ENCODE measurements at regions not wholly inside any gene's neighbourhood (a gene's known extent, or its start where the extent isn't known, plus 50 kb on each side); places are given as distances from the start of the nearest gene placed in this dataset.

- intact Hi-C loops (cut with micrococcal nuclease) = no loop called here
- no peak for DNase-seq
- Histone ChIP-seq H3K27me3 (ENCODE audit: insufficient read depth, low read length) (no peaks in the 10 kb centered on the region), H3K4me1 (ENCODE audit: insufficient read depth, low read length) (no peaks in the 10 kb centered on the region), H3K4me3 (ENCODE audit: low read length in 2 of 2) (no peak overlapping the region), H3K27ac (ENCODE audit: low read depth, low read length) (no peak overlapping the region), H3K9me3 (ENCODE audit: control insufficient read depth in 1 of 2, low read length in 2 of 2) (no peaks in the 10 kb centered on the region), H3K36me3 (ENCODE audit: insufficient read depth, low read length) (no peaks in the 10 kb centered on the region)
- Mint-ChIP-seq H3K4me3 (no peak overlapping the region), H3K27ac (no peak overlapping the region), H3K36me3 (no peaks in the 10 kb centered on the region), H3K4me1 (no peaks in the 10 kb centered on the region), H3K9me3 (peaks cover 0 to 4% (median 0%) of the 10 kb centered on the region in 8 donors), H3K27me3 (peaks cover 6 to 8% of the 10 kb centered on the region in 2 donors)
- ChIA-PET POLR2A (ENCODE audit: partially characterized antibody) (no interaction called here), CTCF (ENCODE audit: partially characterized antibody) (no interaction called here)
Measured at GRCh38 chr2:224180810-224181209, 141.7 kb upstream of the SERPINE2 start.

- Mint-ChIP-seq H3K9me3 (peaks cover 0 to 3% (median 0%) of the 10 kb centered on the region in 8 donors), H3K4me3 (no peak overlapping the region), H3K27ac (no peak overlapping the region), H3K27me3 (peaks cover 11 to 16% of the 10 kb centered on the region in 2 donors), H3K36me3 (no peaks in the 10 kb centered on the region), H3K4me1 (no peaks in the 10 kb centered on the region)
- ChIA-PET POLR2A (ENCODE audit: partially characterized antibody) (no interaction called here), CTCF (ENCODE audit: partially characterized antibody) (no interaction called here)
- Histone ChIP-seq H3K4me3 (ENCODE audit: low read length in 2 of 2) (no peak overlapping the region), H3K27ac (ENCODE audit: low read depth, low read length) (no peak overlapping the region), H3K9me3 (ENCODE audit: control insufficient read depth in 1 of 2, low read length in 2 of 2) (no peaks in the 10 kb centered on the region), H3K27me3 (ENCODE audit: insufficient read depth, low read length) (no peaks in the 10 kb centered on the region), H3K36me3 (ENCODE audit: insufficient read depth, low read length) (no peaks in the 10 kb centered on the region), H3K4me1 (ENCODE audit: insufficient read depth, low read length) (no peaks in the 10 kb centered on the region)
- DNase-seq = no peak
- intact Hi-C loops (cut with micrococcal nuclease) = no loop called here
Measured at GRCh38 chr2:224178056-224178455, 139.0 kb upstream of the SERPINE2 start.

- intact Hi-C loops (cut with micrococcal nuclease) = no loop called here
- Histone ChIP-seq H3K27me3 (ENCODE audit: insufficient read depth, low read length) (no peaks in the 10 kb centered on the region), H3K4me3 (ENCODE audit: low read length in 2 of 2) (no peak overlapping the region), H3K9me3 (ENCODE audit: control insufficient read depth in 1 of 2, low read length in 2 of 2) (no peaks in the 10 kb centered on the region), H3K4me1 (ENCODE audit: insufficient read depth, low read length) (no peaks in the 10 kb centered on the region), H3K27ac (ENCODE audit: low read depth, low read length) (no peak overlapping the region), H3K36me3 (ENCODE audit: insufficient read depth, low read length) (no peaks in the 10 kb centered on the region)
- CTCF ChIA-PET (ENCODE audit: partially characterized antibody) = no interaction called here
- POLR2A ChIA-PET (ENCODE audit: partially characterized antibody) = no interaction called here
- Mint-ChIP-seq H3K9me3 (peaks cover 0 to 3% (median 0%) of the 10 kb centered on the region in 8 donors), H3K27ac (no peak overlapping the region), H3K4me1 (no peaks in the 10 kb centered on the region), H3K27me3 (peaks cover 6 to 18% of the 10 kb centered on the region in 2 donors), H3K4me3 (no peak overlapping the region), H3K36me3 (no peaks in the 10 kb centered on the region)
- DNase-seq = no peak
Measured at GRCh38 chr2:224175538-224175937, 136.5 kb upstream of the SERPINE2 start.

GRCh38 chr2:224174990-224175389, 135.9 kb upstream of the SERPINE2 start:
- Mint-ChIP-seq H3K9me3 (no peaks in the 10 kb centered on the region), H3K27ac (no peak overlapping the region), H3K4me1 (no peaks in the 10 kb centered on the region), H3K36me3 (no peaks in the 10 kb centered on the region), H3K4me3 (no peak overlapping the region), H3K27me3 (peaks cover 4 to 16% of the 10 kb centered on the region in 2 donors)
- DNase-seq = no peak
- CTCF ChIA-PET (ENCODE audit: partially characterized antibody) = no interaction called here
- intact Hi-C loops (cut with micrococcal nuclease) = no loop called here
- Histone ChIP-seq H3K4me3 (ENCODE audit: low read length in 2 of 2) (no peak overlapping the region), H3K27ac (ENCODE audit: low read depth, low read length) (no peak overlapping the region), H3K27me3 (ENCODE audit: insufficient read depth, low read length) (no peaks in the 10 kb centered on the region), H3K9me3 (ENCODE audit: control insufficient read depth in 1 of 2, low read length in 2 of 2) (no peaks in the 10 kb centered on the region), H3K4me1 (ENCODE audit: insufficient read depth, low read length) (no peaks in the 10 kb centered on the region), H3K36me3 (ENCODE audit: insufficient read depth, low read length) (no peaks in the 10 kb centered on the region)
- POLR2A ChIA-PET (ENCODE audit: partially characterized antibody) = no interaction called here

GRCh38 chr2:224174521-224174920, 135.4 kb upstream of the SERPINE2 start:
- Mint-ChIP-seq H3K27me3 (peaks cover 4 to 15% of the 10 kb centered on the region in 2 donors), H3K4me1 (no peaks in the 10 kb centered on the region), H3K9me3 (peaks cover 0 to 2% (median 0%) of the 10 kb centered on the region in 8 donors), H3K4me3 (no peak overlapping the region), H3K36me3 (no peaks in the 10 kb centered on the region), H3K27ac (no peak overlapping the region)
- POLR2A ChIA-PET (ENCODE audit: partially characterized antibody) = no interaction called here
- intact Hi-C loops (cut with micrococcal nuclease) = no loop called here
- no peak overlapping the region for H3K4me3 ChIP-seq (ENCODE audit: low read length in 2 of 2)
- DNase-seq = no peak
- H3K27me3 ChIP-seq (ENCODE audit: insufficient read depth, low read length) = no peaks in the 10 kb centered on the region
- no peaks in the 10 kb centered on the region for H3K36me3 ChIP-seq (ENCODE audit: insufficient read depth, low read length)
- H3K9me3 ChIP-seq (ENCODE audit: control insufficient read depth in 1 of 2, low read length in 2 of 2) = no peaks in the 10 kb centered on the region
- CTCF ChIA-PET (ENCODE audit: partially characterized antibody) = no interaction called here
- H3K27ac ChIP-seq (ENCODE audit: low read depth, low read length) = no peak overlapping the region
- no peaks in the 10 kb centered on the region for H3K4me1 ChIP-seq (ENCODE audit: insufficient read depth, low read length)

- Histone ChIP-seq H3K27ac (ENCODE audit: low read depth, low read length) (no peak overlapping the region), H3K27me3 (ENCODE audit: insufficient read depth, low read length) (no peaks in the 10 kb centered on the region), H3K4me1 (ENCODE audit: insufficient read depth, low read length) (no peaks in the 10 kb centered on the region), H3K4me3 (ENCODE audit: low read length in 2 of 2) (no peak overlapping the region), H3K36me3 (ENCODE audit: insufficient read depth, low read length) (no peaks in the 10 kb centered on the region), H3K9me3 (ENCODE audit: control insufficient read depth in 1 of 2, low read length in 2 of 2) (no peaks in the 10 kb centered on the region)
- no peaks in the 10 kb centered on the region for H3K36me3 Mint-ChIP-seq
- H3K4me3 Mint-ChIP-seq = no peak overlapping the region
- POLR2A ChIA-PET (ENCODE audit: partially characterized antibody) = no interaction called here
- no peaks in the 10 kb centered on the region for H3K4me1 Mint-ChIP-seq
- H3K27ac Mint-ChIP-seq = no peak overlapping the region
- no peak for DNase-seq
- peaks cover 0 to 2% (median 0%) of the 10 kb centered on the region in 8 donors for H3K9me3 Mint-ChIP-seq
- CTCF ChIA-PET (ENCODE audit: partially characterized antibody) = no interaction called here
- H3K27me3 Mint-ChIP-seq = peaks cover 4 to 15% of the 10 kb centered on the region in 2 donors
- intact Hi-C loops (cut with micrococcal nuclease) = no loop called here
Measured at GRCh38 chr2:224173933-224174332, 134.8 kb upstream of the SERPINE2 start.

GRCh38 chr2:224173210-224173609, 134.1 kb upstream of the SERPINE2 start:
- H3K4me3 Mint-ChIP-seq = no peak overlapping the region
- H3K9me3 Mint-ChIP-seq = peaks cover 0 to 2% (median 0%) of the 10 kb centered on the region in 8 donors
- Histone ChIP-seq H3K36me3 (ENCODE audit: insufficient read depth, low read length) (no peaks in the 10 kb centered on the region), H3K27ac (ENCODE audit: low read depth, low read length) (no peak overlapping the region), H3K9me3 (ENCODE audit: control insufficient read depth in 1 of 2, low read length in 2 of 2) (no peaks in the 10 kb centered on the region), H3K4me3 (ENCODE audit: low read length in 2 of 2) (no peak overlapping the region), H3K27me3 (ENCODE audit: insufficient read depth, low read length) (no peaks in the 10 kb centered on the region), H3K4me1 (ENCODE audit: insufficient read depth, low read length) (no peaks in the 10 kb centered on the region)
- H3K27ac Mint-ChIP-seq = no peak overlapping the region
- no peaks in the 10 kb centered on the region for H3K4me1 Mint-ChIP-seq
- DNase-seq = no peak
- CTCF ChIA-PET (ENCODE audit: partially characterized antibody) = no interaction called here
- H3K27me3 Mint-ChIP-seq = peaks cover 4 to 15% of the 10 kb centered on the region in 2 donors
- no peaks in the 10 kb centered on the region for H3K36me3 Mint-ChIP-seq
- POLR2A ChIA-PET (ENCODE audit: partially characterized antibody) = no interaction called here
- intact Hi-C loops (cut with micrococcal nuclease) = no loop called here

GRCh38 chr2:224171226-224171625, 132.1 kb upstream of the SERPINE2 start:
- Mint-ChIP-seq H3K4me3 (no peak overlapping the region), H3K9me3 (peaks cover 0 to 4% (median 0%) of the 10 kb centered on the region in 8 donors), H3K27ac (no peak overlapping the region), H3K36me3 (no peaks in the 10 kb centered on the region), H3K4me1 (no peaks in the 10 kb centered on the region), H3K27me3 (peaks cover 2 to 14% of the 10 kb centered on the region in 2 donors)
- DNase-seq = no peak
- intact Hi-C loops (cut with micrococcal nuclease) = no loop called here
- no peaks in the 10 kb centered on the region for H3K9me3 ChIP-seq (ENCODE audit: control insufficient read depth in 1 of 2, low read length in 2 of 2)
- no peaks in the 10 kb centered on the region for H3K27me3 ChIP-seq (ENCODE audit: insufficient read depth, low read length)
- H3K4me3 ChIP-seq (ENCODE audit: low read length in 2 of 2) = no peak overlapping the region
- ChIA-PET POLR2A (ENCODE audit: partially characterized antibody) (no interaction called here), CTCF (ENCODE audit: partially characterized antibody) (no interaction called here)
- H3K4me1 ChIP-seq (ENCODE audit: insufficient read depth, low read length) = no peaks in the 10 kb centered on the region
- H3K27ac ChIP-seq (ENCODE audit: low read depth, low read length) = no peak overlapping the region
- no peaks in the 10 kb centered on the region for H3K36me3 ChIP-seq (ENCODE audit: insufficient read depth, low read length)

Measured in CD4-positive, alpha-beta memory T cell (primary cell).